NCI-H146 treated with DMSO at 0.1 percent for 48 hours (cell line): ENCODE measurements at regions not wholly inside any gene's neighbourhood (a gene's known extent, or its start where the extent isn't known, plus 50 kb on each side); places are given as distances from the start of the nearest gene placed in this dataset.
"Not testable (repeated sequence)": the region's sequence is repeated elsewhere in the genome, so short reads cannot be mapped to it uniquely, and the experiment has no call there.

ENCODE experiments used
- DNase-seq: peaks from one replicate; lab custom pipeline; 2025; ENCODE audit not compliant: unreplicated experiment; lab: John Stamatoyannopoulos, UW

DNA sequence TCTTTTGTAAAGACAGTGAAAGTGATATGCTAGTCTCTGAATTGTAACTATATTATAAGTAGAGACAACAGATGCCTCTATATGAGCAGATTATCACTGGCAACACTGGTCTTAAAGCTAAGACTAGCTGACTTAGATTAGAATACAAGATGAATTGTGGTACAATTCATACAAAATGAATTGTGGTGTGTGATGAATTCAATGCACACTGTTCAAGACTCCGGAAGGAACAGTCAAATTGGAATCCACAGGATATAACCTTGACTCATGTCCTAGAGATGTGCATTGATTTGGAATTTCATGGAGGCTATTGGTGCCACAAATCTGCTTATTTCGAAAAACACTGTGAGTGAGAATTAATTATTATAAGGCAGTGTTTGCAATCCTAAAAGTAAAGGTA lies 701.8 kb downstream of the PCDH7 start:
- DNase-seq = no peak

DNA sequence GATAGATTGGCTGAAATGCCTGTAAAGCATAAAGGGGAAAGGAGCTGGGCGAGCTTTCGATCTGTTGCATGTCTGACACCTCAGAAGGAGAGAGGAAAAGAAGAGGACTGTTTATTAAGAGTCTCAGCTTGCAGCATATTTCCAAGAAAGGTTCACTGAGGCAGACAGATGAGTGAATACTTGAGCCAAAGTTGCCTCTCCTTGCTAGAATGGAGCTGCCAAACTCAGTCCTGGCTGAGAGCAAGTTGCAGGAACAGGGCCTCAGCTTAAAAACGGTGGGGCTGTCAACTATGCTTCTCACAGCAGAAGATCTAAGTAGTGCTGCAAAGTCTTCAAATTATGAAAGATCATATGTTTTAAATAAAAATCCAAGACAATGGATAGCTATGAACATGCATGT lies 707.5 kb downstream of the PCDH7 start:
- no peak for DNase-seq

- no peak for DNase-seq
Measured at GRCh38 chr4:31442236-31442635, 722.1 kb downstream of the PCDH7 start.

- no peak for DNase-seq
Measured at GRCh38 chr4:31445526-31445925, 725.4 kb downstream of the PCDH7 start.

DNA sequence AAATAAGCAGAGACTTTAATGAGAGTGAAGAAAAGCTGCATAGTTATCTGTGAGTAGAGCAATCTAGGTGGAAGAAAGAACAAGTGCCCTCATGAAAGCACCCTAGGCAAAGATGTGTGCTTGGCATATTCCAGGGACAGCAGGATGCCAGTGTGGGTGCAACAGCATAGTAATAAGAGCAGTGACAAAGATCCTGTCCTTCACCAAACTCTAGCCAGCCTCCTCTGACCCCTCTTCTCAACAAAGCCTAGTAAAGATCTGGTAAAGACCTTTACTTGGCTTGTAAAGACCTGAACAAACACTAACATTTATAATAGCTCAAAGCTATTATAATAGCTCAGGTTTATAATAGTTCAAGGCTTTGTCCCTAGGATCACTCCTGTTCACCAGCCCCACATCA lies 735.4 kb downstream of the PCDH7 start:
- no peak for DNase-seq

DNA sequence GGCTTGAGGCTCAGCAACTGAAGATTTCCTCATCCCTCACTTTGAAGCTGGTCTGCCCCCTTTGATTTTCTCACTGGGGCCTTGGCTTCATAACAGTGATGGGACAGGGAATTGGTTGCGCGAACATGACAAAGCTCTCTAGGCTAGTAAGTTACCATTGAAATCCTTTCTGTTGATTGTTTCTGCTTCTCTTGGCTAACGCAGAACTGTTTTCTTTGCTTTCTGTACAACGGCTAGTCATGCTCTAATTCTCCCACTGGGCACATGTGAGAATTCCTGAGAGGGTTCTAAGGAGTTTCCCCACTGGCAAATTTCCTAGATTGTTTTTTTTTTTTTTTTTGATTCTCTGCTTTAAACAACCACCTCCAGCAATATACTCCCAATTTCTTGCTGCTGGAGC lies 738.6 kb downstream of the PCDH7 start:
- no peak for DNase-seq

DNA sequence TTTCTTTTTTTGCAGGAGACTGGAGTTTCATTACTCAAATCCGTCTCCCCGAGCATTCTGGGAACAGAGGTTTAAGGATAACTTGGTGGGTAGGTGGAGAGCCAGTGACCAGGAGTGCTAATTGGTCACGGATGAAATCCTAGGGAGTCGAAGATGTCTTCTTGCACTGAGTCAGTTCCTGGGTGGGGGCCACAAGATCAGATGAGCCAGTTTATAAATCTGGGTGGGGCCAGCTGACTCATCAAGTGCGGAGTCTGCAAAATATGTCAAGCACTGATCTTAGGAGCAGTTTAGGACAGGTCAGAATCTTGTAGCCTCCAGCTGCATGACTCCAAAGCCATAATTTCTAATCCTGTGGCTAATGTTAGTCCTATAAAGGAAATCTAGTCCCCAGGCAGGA lies 741.3 kb downstream of the PCDH7 start:
- no peak for DNase-seq

DNA sequence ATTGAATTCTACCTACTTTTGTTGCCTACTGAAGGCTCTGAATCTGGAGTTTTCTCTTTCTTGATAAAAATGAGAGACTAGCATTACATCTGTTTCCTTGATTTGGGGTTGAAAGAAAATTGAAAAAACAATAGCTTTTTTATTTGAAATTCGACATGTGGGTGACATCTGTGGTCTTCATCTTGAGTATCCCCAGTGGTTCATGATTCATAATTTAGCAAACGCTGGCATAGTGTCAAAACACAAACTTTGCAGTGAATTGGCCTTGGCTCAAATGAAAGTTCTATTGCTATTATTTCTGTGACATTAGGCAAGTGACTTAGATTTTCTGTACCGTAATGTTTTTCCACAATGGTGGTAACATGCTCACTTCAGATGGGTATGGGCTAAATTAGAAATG lies 747.6 kb downstream of the PCDH7 start:
- DNase-seq = no peak

DNA sequence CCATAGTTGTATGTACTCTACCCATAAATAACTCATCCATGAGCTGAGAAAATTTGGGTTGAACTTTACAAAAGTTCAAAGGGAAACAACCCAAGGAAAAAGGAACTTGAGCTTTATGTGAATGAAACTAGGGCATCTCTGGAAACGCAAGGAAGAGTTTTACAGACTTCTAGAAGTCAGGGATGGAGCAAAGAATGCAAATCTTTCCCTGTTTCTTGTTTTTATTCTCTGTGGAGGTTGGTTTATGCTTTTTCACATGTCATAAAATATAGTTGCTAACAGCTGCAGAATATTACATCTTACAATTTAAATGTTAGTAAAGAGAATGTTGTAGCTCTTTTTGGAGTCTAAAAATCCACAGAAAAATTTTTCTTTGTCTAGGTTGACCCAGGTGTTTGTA lies 754.1 kb downstream of the PCDH7 start:
- no peak for DNase-seq

GRCh38 chr4:31482691-31483090 lies 762.5 kb downstream of the PCDH7 start:
- no peak for DNase-seq

DNA sequence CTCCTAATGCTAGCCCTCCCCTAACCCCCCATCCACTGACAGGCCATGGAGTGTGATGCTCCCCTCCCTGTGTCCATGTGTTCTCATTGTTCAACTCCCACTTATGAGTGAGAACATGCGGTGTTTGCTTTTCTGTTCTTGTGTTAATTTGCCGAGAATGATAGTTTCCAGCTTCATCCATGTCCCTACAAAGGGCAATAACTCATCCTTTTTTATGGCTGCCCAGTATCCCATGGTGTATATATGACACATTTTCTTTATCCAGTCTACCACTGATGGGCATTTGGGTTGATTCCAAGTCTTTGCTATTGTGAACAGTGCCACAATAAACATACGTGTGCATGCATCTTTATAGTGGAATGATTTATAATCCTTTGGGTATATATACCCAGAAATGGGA lies 779.0 kb downstream of the PCDH7 start:
- not testable (repeated sequence) for DNase-seq

GRCh38 chr4:31516520-31516919 lies 796.4 kb downstream of the PCDH7 start:
- no peak for DNase-seq

GRCh38 chr4:31518796-31519250 lies 798.7 kb downstream of the PCDH7 start:
- DNase-seq = no peak

DNA sequence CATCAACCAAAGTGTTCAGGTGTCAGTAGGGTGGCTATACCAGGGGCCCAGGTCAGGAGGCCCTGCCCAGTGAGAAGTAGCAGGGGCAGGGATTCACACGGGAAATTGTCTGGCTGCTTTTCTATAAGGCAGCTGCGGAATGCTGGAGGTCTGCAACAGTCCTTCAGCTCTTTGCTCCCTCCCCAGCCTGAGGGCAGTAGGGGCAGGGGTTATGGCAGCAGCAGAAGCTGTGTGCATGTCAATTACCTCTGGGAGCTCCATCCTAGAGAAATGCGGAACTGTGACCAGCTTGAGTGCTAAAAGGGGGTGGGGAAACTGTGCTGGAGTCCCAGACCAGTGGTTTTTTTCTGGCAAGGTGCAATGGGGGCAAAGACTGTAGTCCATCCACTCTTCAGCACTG lies 810.4 kb downstream of the PCDH7 start:
- DNase-seq = no peak

DNA sequence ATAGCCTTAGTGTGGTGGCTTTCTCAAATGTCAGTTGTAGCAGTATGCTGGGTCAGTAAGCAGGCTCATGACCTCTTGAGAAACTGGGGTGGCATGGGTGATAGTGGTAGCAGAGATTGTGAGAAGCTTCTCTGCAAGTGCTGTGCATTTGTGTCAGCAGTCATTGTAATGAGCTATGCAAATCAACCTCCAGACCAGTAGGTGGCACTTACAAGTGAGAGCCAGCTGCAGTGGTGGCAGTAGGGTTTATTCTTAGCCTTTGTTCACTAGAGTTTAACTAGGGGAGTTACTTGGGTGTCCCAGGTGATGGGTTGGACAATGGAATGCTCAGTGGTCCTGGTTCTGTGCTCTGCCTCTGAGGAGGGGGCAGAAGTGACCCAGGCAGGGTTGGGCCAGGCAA lies 818.7 kb downstream of the PCDH7 start:
- DNase-seq = no peak

GRCh38 chr4:31539284-31540069 lies 819.3 kb downstream of the PCDH7 start:
- no peak for DNase-seq

- no peak for DNase-seq
Measured at GRCh38 chr4:31545330-31545729, 825.2 kb downstream of the PCDH7 start.

- DNase-seq = no peak
Measured at GRCh38 chr4:31545755-31546154, 825.6 kb downstream of the PCDH7 start.

DNA sequence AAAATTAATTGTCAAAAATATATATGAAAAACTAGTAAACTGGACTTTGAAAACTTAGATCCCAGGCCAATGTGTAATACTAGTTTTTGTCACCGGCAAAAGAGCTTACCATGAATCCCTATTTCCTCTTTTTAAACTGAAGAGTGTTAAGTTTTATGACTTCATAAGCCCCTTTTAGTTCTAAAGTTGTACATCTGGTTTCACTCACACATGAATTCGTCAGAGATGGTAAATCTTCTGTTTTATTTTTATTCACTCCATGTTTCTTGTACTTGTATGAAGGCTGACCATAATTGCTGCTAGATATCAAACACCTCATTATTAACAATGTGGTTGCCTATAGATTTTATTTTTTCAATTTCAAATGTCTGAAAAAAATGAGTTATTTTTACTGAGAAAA lies 827.9 kb downstream of the PCDH7 start:
- no peak for DNase-seq

- no peak for DNase-seq
Measured at GRCh38 chr4:31548823-31549222, 828.7 kb downstream of the PCDH7 start.

GRCh38 chr4:31549256-31549655 lies 829.1 kb downstream of the PCDH7 start:
- no peak for DNase-seq

GRCh38 chr4:31557437-31557836 lies 837.3 kb downstream of the PCDH7 start:
- DNase-seq = no peak

- DNase-seq = no peak
Measured at GRCh38 chr4:31573554-31573953, 853.4 kb downstream of the PCDH7 start.
